IMR-90 (cell line): ENCODE measurements at regions not wholly inside any gene's neighbourhood (a gene's known extent, or its start where the extent isn't known, plus 50 kb on each side); places are given as distances from the start of the nearest gene placed in this dataset.

ENCODE experiments used
- ATAC-seq: fragments of 200-7000 bp; cut with Tn5 transposase; 2 replicates; pipeline ENCODE4 v1.9.1; 2020; ENCODE audit warnings: low read depth, mild to moderate bottlenecking, moderate library complexity
- BruUV-seq: library from RNA; stranded (reverse); fragments of 400-500 nt; replicated peaks from 2 replicates; lab custom pipeline; 2021; lab: Mats Ljungman, UMichigan
- CTCF ChIA-PET: fragments of 300-600 bp; formaldehyde crosslinking; extraction: SDS; loops from one replicate; lab custom pipeline; 2021; ENCODE audit warnings: antibody characterized with exemption; lab: Yijun Ruan, JAX
- POLR2A ChIA-PET: fragments of 300-600 bp; sonication (Branson Sonifier 250); formaldehyde crosslinking; loops from one replicate; lab custom pipeline; 2022; ENCODE audit warnings: antibody characterized with exemption; ENCODE audit not compliant: unreplicated experiment; lab: Charles Lee
- DNase-seq: peaks from one replicate; pipeline ENCODE4 v3.0.0; 2013
- H2AFZ ChIP-seq: replicated peaks from 2 replicates; pipeline ENCODE3; 2013; ENCODE audit warnings: low read length, mild to moderate bottlenecking; ENCODE audit not compliant: poor library complexity
- H2AK5ac ChIP-seq: 2 replicates; pipeline ENCODE4 v1.6.1; 2013; ENCODE audit warnings: low read depth, low read length, inconsistent platforms
- H2AK9ac ChIP-seq: replicated peaks from 2 replicates; pipeline ENCODE3; 2013; ENCODE audit warnings: mild to moderate bottlenecking, low read depth, low read length, moderate library complexity; ENCODE audit not compliant: poor library complexity
- H2BK120ac ChIP-seq: 2 replicates; pipeline ENCODE4 v1.6.1; 2013; ENCODE audit warnings: low read depth, low read length, inconsistent platforms
- H2BK15ac ChIP-seq: 3 replicates; pipeline ENCODE4 v1.6.1; 2013; ENCODE audit warnings: low read depth, low read length, inconsistent platforms
- H2BK20ac ChIP-seq: 2 replicates; pipeline ENCODE4 v1.6.1; 2013; ENCODE audit warnings: low read depth, mild to moderate bottlenecking, inconsistent platforms, low read length, moderate library complexity
- H2BK5ac ChIP-seq: 2 replicates; pipeline ENCODE4 v1.6.1; 2013; ENCODE audit warnings: mild to moderate bottlenecking, low read depth, low read length, inconsistent platforms; ENCODE audit not compliant: poor library complexity, severe bottlenecking
- H3K14ac ChIP-seq: replicated peaks from 2 replicates; pipeline ENCODE4 v1.6.1; 2013; ENCODE audit warnings: low read depth, low read length, inconsistent platforms
- H3K18ac ChIP-seq: 2 replicates; pipeline ENCODE4 v1.6.1; 2013; ENCODE audit warnings: low read depth, low read length, control low read depth
- H3K23ac ChIP-seq: 2 replicates; pipeline ENCODE4 v1.6.1; 2013; ENCODE audit warnings: low read depth, low read length, inconsistent platforms
- H3K27ac ChIP-seq: 2 replicates; pipeline ENCODE4 v1.5.1; 2013; ENCODE audit warnings: mild to moderate bottlenecking, control low read depth, low read length; ENCODE audit not compliant: insufficient read depth
- H3K27me3 ChIP-seq: 2 replicates; pipeline ENCODE4 v1.6.1; 2013; ENCODE audit warnings: low read length; ENCODE audit not compliant: control insufficient read depth, insufficient read depth
- H3K36me3 ChIP-seq: 2 replicates; pipeline ENCODE4 v1.6.1; 2013; ENCODE audit warnings: low read length, mixed read lengths; ENCODE audit not compliant: control insufficient read depth, insufficient read depth
- H3K4ac ChIP-seq: 2 replicates; pipeline ENCODE4 v1.6.1; 2013; ENCODE audit warnings: low read depth, low read length, inconsistent platforms
- H3K4me1 ChIP-seq: 2 replicates; pipeline ENCODE4 v1.6.1; 2013; ENCODE audit warnings: low read length, mixed read lengths; ENCODE audit not compliant: control insufficient read depth, insufficient read depth
- H3K4me2 ChIP-seq: 2 replicates; pipeline ENCODE4 v1.6.1; 2013; ENCODE audit warnings: low read depth, mild to moderate bottlenecking, control low read depth, low read length, moderate library complexity
- H3K4me3 ChIP-seq: 2 replicates; pipeline ENCODE4 v1.5.1; 2013; ENCODE audit warnings: low read depth, mild to moderate bottlenecking, control low read depth, low read length, moderate library complexity; ENCODE audit not compliant: insufficient read depth
- H3K56ac ChIP-seq: 2 replicates; pipeline ENCODE4 v1.6.1; 2013; ENCODE audit warnings: low read length, inconsistent platforms; ENCODE audit not compliant: insufficient read depth; ENCODE audit errors: extremely low read depth
- H3K79me1 ChIP-seq, 2 experiments: 2 replicates each; pipeline ENCODE4 v1.6.1; 2013; ENCODE audit warnings: low read length in 2 of 2, inconsistent platforms in 1 of 2, low read depth in 1 of 2
- H3K9ac ChIP-seq: 2 replicates; pipeline ENCODE4 v1.6.1; 2013; ENCODE audit warnings: low read depth, low read length, control low read depth
- H3K9me1 ChIP-seq: 2 replicates; pipeline ENCODE4 v1.6.1; 2013; ENCODE audit warnings: low read length, inconsistent platforms; ENCODE audit not compliant: insufficient read depth
- H3K9me3 ChIP-seq: 2 replicates; pipeline ENCODE4 v1.6.1; 2013; ENCODE audit warnings: low read length; ENCODE audit not compliant: control insufficient read depth, insufficient read depth
- H4K20me1 ChIP-seq: 2 replicates; pipeline ENCODE4 v1.6.1; 2013; ENCODE audit warnings: low read length, inconsistent platforms; ENCODE audit not compliant: insufficient read depth
- H4K5ac ChIP-seq: 2 replicates; pipeline ENCODE4 v1.6.1; 2013; ENCODE audit warnings: mild to moderate bottlenecking, low read depth, low read length, control low read depth
- H4K8ac ChIP-seq, 2 experiments: 2 replicates each; pipeline ENCODE4 v1.6.1; 2013; ENCODE audit warnings: low read depth in 2 of 2, low read length in 2 of 2, control low read depth in 1 of 2, inconsistent platforms in 1 of 2
- H4K91ac ChIP-seq: 2 replicates; pipeline ENCODE4 v1.6.1; 2013; ENCODE audit warnings: low read depth, low read length, inconsistent platforms; ENCODE audit not compliant: insufficient read depth
- CEBPB ChIP-seq: IDR thresholded peaks from 2 replicates; pipeline ENCODE4 v1.6.1; 2012; ENCODE audit warnings: low read depth, low read length, improper control_type of control experiment
- CHD1 ChIP-seq: IDR thresholded peaks from 2 replicates; pipeline ENCODE4 v1.6.1; 2012; ENCODE audit warnings: low read depth, low read length, improper control_type of control experiment
- ELK1 ChIP-seq: fragments of 150-350 bp; IDR thresholded peaks from 2 replicates; pipeline ENCODE4 v1.6.1; 2016; ENCODE audit warnings: low read depth, mild to moderate bottlenecking, low read length, moderate library complexity, borderline replicate concordance
- FOS ChIP-seq: fragments of 150-350 bp; IDR thresholded peaks from 2 replicates; pipeline ENCODE4 v1.6.1; 2016; ENCODE audit warnings: low read depth, low read length
- MAFK ChIP-seq: IDR thresholded peaks from 2 replicates; pipeline ENCODE4 v1.6.1; 2012; ENCODE audit warnings: low read depth, low read length, improper control_type of control experiment
- MAZ ChIP-seq: IDR thresholded peaks from 2 replicates; pipeline ENCODE4 v1.6.1; 2012; ENCODE audit warnings: low read depth, mild to moderate bottlenecking, low read length, improper control_type of control experiment, moderate library complexity, borderline replicate concordance
- NFE2L2 ChIP-seq: fragments of 150-350 bp; IDR thresholded peaks from 2 replicates; pipeline ENCODE4 v1.6.1; 2016; ENCODE audit warnings: low read depth, mild to moderate bottlenecking, low read length
- POLR2A ChIP-seq: IDR thresholded peaks from 2 replicates; pipeline ENCODE4 v1.6.1; 2012; ENCODE audit warnings: mild to moderate bottlenecking, low read depth, low read length
- RAD21 ChIP-seq: IDR thresholded peaks from 2 replicates; pipeline ENCODE4 v1.6.1; 2012; ENCODE audit warnings: low read length, improper control_type of control experiment
- RCOR1 ChIP-seq: IDR thresholded peaks from 2 replicates; pipeline ENCODE4 v1.6.1; 2012; ENCODE audit warnings: mild to moderate bottlenecking, low read length, improper control_type of control experiment; ENCODE audit not compliant: insufficient replicate concordance
- RFX5 ChIP-seq: IDR thresholded peaks from 2 replicates; pipeline ENCODE4 v1.8.0; 2012; ENCODE audit warnings: low read depth, mild to moderate bottlenecking, low read length, moderate library complexity
- SMC3 ChIP-seq: fragments of 150-350 bp; IDR thresholded peaks from 2 replicates; pipeline ENCODE4 v1.6.1; 2016; ENCODE audit warnings: low read depth, mild to moderate bottlenecking, antibody characterized with exemption, low read length, moderate library complexity
- USF2 ChIP-seq: fragments of 150-350 bp; IDR thresholded peaks from 2 replicates; pipeline ENCODE4 v1.6.1; 2017; ENCODE audit warnings: mild to moderate bottlenecking, antibody characterized with exemption, low read length, low read depth
- WGBS, 2 experiments: methylation state at CpG; one replicate each; pipeline versions ENCODE4 v1.1.5 to v1.1.7; 2013; ENCODE audit warnings: missing lambda C conversion rate in 2 of 2; ENCODE audit not compliant: insufficient read length in 1 of 2; ENCODE audit errors: extremely low coverage in 2 of 2; 5-methylcytosine and 5-hydroxymethylcytosine counted together
- dilution Hi-C: fragments of 300-500 bp; cut with HindIII; formaldehyde crosslinking; loops from one replicate; pipeline ENCODE4 v1.14.3; 2018; ENCODE audit warnings: low sequenced_read_pairs; ENCODE audit not compliant: unreplicated experiment
- in situ Hi-C: fragments of 300-500 bp; cut with MboI; formaldehyde crosslinking; loops from 3 replicates; pipeline ENCODE4 v1.14.3; 2019; ENCODE audit warnings: low sequenced_read_pairs, inconsistent platforms, mixed read lengths
- intact Hi-C: fragments of 100-400 bp; cut with micrococcal nuclease; formaldehyde crosslinking; loops from 2 replicates; pipeline ENCODE4 v1.10.0; 2022
- TF ChIP-seq, protein P1 (sequence below): conservative IDR thresholded peaks from 2 replicates; pipeline ENCODE4 v1.5.1; 2012; ENCODE audit warnings: mild to moderate bottlenecking, low read depth, low read length, improper control_type of control experiment

DNA sequence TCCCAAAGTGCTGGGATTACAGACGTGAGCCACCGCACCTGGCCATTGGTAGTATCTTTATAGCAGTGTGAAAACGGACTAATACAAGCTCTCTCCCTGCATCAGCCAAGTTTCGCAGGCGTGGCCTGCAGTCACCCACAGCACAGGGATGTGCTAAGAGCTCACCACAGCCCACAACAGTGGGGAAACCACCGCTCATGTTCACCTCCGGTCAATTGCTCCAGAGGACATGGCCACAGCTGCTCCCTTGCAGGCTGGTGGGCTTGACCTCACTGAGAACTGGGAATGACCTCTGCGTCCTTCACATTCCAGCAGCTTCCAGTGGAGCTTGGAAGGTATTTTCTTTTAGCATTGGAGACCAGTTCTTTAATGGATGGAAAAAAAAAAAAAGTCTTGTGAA lies 156.4 kb downstream of the KCTD15 start:
- Histone ChIP-seq H3K56ac (no peak overlapping the region), H4K8ac (no peak overlapping the region), H3K14ac (no peak overlapping the region), H2BK5ac (no peak overlapping the region), H3K27ac (no peak overlapping the region), H3K4ac (no peak overlapping the region), H2AK5ac (no peak overlapping the region), H3K79me1 (no peaks in the 10 kb centered on the region), H3K4me2 (no peak overlapping the region), H4K5ac (no peak overlapping the region), H3K18ac (no peak overlapping the region), H3K36me3 (no peaks in the 10 kb centered on the region), H2AK9ac (no peak overlapping the region), H2AFZ (no peak overlapping the region), H3K4me3 (no peak overlapping the region), H4K91ac (no peak overlapping the region), H2BK15ac (no peak overlapping the region), H2BK20ac (no peak overlapping the region), H3K23ac (no peak overlapping the region), H2BK120ac (no peak overlapping the region), H3K9me1 (no peaks in the 10 kb centered on the region), H3K9me3 (no peaks in the 10 kb centered on the region), H3K9ac (no peak overlapping the region), H4K20me1 (no peaks in the 10 kb centered on the region), H3K27me3 (no peaks in the 10 kb centered on the region), H3K4me1 (no peaks in the 10 kb centered on the region)
- ChIA-PET POLR2A (no interaction called here), CTCF (interaction anchor here (0.7 kb wide), 1 partner anchor 358 kb away, joined by 5 read pairs; no protein-coding TSS in a partner anchor)
- TF ChIP-seq USF2, result no peak
- no peak for TF ChIP-seq FOS
- TF ChIP-seq MAFK, result no peak
- TF ChIP-seq, protein P1, sequence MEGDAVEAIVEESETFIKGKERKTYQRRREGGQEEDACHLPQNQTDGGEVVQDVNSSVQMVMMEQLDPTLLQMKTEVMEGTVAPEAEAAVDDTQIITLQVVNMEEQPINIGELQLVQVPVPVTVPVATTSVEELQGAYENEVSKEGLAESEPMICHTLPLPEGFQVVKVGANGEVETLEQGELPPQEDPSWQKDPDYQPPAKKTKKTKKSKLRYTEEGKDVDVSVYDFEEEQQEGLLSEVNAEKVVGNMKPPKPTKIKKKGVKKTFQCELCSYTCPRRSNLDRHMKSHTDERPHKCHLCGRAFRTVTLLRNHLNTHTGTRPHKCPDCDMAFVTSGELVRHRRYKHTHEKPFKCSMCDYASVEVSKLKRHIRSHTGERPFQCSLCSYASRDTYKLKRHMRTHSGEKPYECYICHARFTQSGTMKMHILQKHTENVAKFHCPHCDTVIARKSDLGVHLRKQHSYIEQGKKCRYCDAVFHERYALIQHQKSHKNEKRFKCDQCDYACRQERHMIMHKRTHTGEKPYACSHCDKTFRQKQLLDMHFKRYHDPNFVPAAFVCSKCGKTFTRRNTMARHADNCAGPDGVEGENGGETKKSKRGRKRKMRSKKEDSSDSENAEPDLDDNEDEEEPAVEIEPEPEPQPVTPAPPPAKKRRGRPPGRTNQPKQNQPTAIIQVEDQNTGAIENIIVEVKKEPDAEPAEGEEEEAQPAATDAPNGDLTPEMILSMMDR, result no peak
- no peak for TF ChIP-seq ELK1
- TF ChIP-seq RCOR1, result no peak
- no peak for TF ChIP-seq SMC3
- no peak for TF ChIP-seq RAD21
- TF ChIP-seq CHD1, result no peak
- TF ChIP-seq NFE2L2, result no peak
- TF ChIP-seq MAZ, result no peak
- no peak for TF ChIP-seq RFX5
- no peak for TF ChIP-seq CEBPB
- no peak for TF ChIP-seq POLR2A
- no peak for DNase-seq
- intact Hi-C loops, result no loop called here
- in situ Hi-C loops, result no loop called here
- dilution Hi-C loops, result no loop called here
- no peak for ATAC-seq
- no TSS peak for BruUV-seq
- WGBS, 2 experiments, result 52% methylated on average over 5 of the region's 8 CpGs; no CpG with 5 or more reads in 1 of the 2 experiments
